Hematopoietic multipotent progenitor cell treated with erythropoietin and hydrocortisone succinate and interleukin-3 and kit ligand, for 17 days (in vitro differentiated cells): ENCODE measurements at regions not wholly inside any gene's neighbourhood (a gene's known extent, or its start where the extent isn't known, plus 50 kb on each side); places are given as distances from the start of the nearest gene placed in this dataset.
"Not testable (repeated sequence)": the region's sequence is repeated elsewhere in the genome, so short reads cannot be mapped to it uniquely, and the experiment has no call there.

Experiments
- DNase-seq: peaks from one replicate; pipeline ENCODE4 v3.0.0-alpha.2; 2015; ENCODE audit warnings: low spot score

DNA sequence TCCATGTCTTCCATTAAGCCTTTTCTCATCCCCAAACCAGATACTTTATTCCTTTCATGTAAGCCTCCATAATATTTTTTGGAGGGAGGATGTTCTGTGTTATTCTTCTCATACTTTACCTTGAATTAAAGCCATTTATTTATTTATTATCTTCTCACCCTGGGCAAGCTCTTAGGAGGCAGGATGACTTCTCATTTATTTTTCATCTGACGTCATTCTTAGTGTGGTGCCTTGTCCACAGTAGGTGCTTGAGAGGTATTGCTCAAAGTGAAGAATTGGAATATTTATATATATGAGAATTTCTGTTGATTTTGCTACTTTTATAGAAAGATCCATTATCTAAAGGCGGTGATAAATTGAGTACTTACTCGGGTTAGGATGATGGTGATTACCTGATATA is 458.3 kb upstream of the ACTBL2 start:
- DNase-seq, result no peak

DNA sequence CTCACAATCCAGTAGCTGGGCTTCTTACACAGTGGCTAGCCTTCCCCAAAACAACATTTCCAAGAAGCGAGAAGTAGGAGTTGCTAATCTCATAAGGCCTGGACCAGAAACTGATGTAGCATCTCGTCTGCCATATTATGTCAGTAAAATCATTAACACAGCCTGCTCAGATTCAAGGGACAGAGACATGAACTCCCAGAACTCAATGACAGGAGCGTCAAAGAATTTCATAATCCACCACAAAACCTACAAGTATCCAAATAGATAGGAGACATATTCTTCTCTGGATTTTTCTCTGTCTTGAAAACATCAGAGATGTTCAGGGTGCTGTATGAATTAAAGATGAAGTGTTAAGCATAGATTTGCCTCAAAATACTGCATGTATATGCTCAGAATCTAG is 457.6 kb upstream of the ACTBL2 start:
- no peak for DNase-seq

DNA sequence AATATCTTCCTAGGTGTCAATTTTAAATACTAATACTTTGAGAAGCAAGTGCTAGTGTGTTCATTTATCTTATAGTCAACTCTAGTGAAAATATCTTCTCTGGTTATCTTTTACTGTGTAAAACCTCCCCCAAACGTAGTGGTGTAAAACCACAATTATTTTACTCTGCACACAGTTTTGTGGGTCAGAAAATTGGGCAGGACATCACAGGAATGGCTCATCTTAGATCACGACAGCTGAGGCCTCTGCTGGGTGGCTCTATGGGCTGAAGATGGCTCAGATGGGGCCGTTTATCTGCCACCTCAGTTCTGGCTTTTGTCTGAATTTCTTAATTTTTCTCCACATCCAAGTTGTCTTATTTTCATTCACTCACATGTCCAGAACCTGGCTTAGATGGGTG is 457.2 kb upstream of the ACTBL2 start:
- DNase-seq, result no peak

DNA sequence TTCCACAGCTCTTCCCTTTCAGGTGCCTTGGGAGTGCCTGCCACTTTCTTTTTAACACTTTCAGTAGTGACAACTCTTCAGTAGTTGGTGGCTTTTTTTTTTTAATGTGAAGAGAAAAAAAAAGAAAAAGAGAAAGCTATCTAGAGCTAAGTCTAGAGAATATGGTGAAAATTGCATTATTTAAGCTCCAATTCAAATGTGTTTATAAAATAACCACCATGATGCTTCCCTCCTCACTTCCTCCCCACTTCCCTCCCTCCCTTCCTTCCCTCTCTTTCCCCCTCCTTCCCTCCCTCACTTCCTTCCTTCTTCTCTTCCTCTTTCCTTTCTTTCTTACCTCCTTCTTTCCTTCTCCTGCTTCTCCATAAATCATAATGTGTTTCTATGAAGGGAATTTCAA is 456.7 kb upstream of the ACTBL2 start:
- DNase-seq, result no peak

DNA sequence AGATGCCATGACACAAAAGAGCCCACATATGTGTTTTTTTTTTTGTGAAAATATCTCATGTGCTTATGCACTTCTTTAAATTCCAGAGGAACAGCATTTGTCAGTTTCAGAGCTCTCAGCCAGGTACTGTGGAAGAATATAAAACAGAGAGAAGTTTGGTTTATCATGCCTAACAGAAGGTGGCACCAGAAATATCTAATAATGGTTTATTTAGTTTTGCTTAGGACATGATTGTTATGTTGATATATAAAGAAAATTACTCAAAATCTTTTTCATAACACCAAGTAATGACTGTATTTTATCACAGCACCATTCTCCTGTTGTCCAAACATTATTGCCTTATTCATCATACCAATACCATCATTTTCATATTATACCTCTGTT is 455.6 kb upstream of the ACTBL2 start:
- no peak for DNase-seq

DNA sequence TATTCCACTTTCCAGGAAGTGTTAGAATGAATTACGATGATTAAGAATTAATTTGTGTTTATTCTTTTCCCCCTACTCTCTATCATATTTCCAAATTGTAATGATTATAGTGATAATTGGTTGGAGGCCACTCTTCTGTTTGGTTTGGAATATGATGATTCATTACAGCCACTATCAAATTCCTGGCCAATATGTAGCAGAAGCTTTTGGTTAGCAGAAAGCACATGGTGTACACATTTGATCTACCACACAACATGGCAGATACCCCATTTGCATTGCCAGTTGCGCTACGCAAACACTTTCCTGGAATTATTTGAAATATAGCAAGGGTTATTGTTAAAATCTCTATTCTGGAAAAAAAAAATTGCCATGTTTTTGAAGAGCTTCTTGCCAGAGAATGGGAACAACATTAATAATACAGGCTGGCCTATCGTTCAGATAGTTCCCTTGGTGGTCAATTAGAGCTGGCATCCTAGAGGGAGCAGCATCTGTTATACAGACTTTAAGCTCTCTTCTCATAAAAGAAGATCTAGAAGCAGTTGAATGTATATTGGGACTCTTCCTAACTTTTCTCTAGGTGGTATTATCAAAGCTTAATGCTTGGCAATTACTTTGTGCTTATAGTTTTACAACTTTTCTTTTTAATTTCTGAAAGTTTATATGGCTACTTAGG is 455.0 kb upstream of the ACTBL2 start:
- no peak for DNase-seq

DNA sequence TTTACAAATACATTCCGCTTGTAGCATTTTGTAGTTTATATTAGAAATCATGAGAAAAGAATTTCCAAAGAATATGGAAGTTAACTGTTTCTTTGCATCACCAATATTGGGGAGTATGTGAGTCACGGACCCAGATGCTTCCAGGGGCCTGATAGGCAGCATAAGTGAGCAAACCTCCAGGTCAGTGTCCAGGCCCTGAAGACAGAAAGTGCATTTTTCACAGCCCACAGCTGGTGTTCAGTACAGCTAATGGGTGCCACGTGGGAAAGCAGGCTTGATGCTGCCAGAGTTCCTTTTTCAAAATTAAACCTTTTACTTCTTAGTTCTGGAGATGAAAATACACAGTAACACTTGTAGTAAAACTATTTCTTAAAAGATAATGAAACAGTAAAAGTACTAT is 454.4 kb upstream of the ACTBL2 start:
- DNase-seq, result no peak

DNA sequence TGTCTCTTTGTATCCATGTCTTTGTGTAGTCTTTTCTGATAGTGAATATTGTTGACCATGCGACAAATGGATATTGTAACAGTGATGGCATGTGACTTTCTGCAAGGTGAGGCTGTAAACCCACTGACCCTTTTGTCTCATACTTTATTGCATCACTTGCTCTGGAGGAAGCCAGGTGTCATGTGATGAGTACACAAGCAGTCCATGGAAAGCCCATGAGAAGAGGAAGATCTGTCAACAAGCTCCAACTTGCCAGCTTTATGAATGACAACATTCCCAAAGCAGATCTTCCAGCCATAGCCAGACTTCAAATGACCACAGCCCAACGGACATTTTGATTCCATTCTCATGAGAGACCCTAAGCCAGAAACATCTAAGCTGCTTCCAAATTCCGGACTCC is 450.1 kb upstream of the ACTBL2 start:
- DNase-seq, result no peak

DNA sequence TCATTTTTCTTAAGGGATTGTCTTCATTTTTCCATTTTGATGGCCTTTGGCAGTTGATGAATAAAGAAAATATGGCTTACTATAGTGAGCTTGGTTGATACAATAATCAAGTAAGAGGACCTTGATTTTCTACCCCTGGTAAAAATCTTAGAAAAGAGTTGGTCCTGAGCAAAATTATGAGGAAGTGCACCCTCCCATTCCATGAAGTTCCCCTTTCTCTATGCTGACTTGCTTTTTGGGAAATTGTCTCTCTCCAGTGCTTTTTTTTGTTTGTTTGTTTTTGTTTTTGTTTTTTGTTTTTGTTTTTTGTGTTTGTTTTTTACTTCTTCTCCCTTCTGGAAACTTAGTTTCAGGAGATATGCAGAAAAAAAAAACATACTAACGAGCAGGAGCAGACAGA is 449.2 kb upstream of the ACTBL2 start:
- no peak for DNase-seq

DNA sequence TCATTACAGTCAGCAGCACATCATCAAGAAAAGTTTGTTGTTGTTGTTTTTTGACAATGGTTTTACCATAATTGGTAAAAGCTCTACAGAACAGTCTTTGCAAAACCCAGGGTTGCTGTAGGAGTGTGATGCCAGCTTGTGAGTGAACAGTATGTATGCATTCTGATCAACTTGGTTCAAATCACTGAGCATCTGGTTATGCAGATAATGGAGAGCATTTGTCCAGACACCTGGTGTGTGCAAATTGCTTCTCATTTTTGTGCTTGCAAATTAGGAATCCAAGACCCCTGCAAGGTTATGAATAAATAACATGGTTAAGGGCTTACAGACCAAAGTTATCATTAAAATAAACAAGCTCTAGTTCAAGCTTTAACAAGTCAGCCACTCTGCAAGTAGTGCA is 448.7 kb upstream of the ACTBL2 start:
- no peak for DNase-seq

DNA sequence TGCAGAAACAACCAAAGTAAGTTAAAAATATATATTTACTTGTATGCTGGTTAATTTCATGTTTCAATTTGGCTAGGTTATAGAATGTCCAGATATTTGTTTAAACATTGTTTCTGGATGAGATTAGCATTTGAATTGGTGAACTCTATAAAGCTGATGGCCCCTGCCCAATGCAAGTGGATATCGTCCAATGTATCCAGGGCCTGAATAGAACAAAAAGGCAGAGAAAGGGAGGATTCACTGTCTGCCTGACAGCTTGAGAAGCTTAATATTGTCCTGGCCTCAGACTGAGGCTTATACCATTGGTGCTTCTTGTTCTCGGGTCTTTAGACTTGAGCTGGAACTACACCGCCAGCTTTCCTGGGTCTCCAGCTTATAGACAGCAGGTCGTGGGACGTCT is 446.7 kb upstream of the ACTBL2 start:
- no peak for DNase-seq

DNA sequence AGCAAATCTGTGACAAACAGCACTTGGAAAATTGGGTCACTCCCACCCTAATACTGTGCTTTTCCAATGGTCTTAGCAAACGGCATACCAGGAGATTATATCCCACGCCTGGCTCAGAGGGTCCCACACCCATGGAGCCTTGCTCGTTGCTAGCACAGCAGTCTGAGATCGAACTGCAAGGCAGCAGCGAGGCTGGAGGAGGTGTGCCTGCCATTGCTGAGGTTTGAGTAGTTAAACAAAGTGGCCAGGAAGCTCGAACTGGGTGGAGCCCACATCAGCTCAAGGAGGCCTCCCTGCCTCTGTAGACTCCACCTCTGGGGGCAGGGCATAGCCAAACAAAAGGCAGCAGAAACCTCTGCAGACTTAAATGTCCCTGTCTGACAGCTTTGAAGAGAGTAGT is 440.5 kb upstream of the ACTBL2 start:
- DNase-seq, result not testable (repeated sequence)

DNA sequence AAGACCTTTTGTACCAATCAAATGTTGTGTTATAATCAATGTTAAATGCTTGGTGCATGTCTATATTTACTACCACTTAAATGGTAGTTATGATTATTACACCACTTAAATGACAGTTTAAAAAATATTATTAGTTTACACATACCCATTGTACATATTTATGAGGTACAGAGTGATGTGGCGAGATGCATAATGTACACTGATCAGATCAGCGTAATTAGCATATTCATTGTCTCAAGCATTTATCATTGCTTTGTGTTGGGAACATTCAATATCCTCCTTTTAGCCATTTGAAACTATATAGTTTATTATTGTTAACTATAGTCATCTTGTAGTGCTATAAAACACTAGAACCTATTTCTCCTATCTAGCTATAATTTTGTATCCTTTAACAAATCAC is 434.4 kb upstream of the ACTBL2 start:
- no peak for DNase-seq

DNA sequence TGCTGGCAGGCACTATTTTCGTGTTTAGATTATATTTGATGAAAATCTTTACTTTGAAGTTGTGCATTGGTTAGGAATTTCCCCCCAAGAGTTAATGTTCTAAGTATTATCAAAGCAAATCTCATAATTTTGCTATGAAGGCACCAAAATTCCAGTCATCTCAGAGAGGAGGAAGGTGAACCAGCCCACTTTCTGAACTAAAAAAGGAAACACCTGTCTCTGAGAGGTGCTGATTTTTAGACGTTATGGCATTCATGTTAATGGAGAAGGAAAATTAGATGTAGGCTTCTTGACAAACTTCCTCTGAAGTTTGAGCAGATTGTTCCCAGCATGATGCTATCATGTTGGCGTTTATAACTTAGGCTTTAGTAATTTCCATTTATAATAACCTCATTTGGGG is 432.9 kb upstream of the ACTBL2 start:
- no peak for DNase-seq

DNA sequence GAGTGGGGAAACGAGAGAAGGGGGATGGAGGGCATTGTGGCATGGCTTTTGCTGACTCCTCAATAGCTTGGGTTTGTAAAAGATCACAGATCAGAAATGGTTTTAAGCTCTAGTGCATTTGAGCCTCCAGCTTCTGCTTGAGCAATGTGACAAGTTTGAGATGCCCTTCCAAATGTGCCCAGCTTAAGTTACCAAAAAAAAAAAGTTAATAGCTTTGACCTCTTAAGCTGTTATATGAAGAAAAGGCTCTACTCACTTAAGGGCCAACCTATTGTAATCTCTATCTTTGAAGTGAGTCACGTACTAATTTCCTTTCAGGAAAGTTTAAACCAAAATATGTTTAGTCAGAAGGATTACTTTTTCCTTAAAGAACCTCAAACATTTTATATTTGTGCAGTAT is 428.8 kb upstream of the ACTBL2 start:
- no peak for DNase-seq

DNA sequence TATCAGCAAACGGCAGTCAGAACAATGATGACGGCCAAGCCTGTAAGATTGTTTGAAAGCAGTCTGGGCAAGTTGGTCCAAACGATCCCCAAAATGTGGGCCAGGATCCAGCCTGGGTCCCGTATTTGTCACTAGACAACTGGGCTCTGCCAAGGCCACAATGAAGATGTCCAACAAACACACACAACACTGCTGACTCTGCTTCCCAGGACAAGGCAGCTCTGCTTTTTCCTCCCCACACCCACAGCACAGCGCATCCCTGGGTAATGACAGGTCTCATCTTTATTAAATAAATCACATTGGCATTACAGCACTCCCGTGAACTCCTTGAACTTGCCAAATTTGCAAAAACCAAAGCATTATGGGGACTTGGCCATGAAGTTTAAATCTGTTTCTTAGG is 424.1 kb upstream of the ACTBL2 start:
- DNase-seq, result no peak

DNA sequence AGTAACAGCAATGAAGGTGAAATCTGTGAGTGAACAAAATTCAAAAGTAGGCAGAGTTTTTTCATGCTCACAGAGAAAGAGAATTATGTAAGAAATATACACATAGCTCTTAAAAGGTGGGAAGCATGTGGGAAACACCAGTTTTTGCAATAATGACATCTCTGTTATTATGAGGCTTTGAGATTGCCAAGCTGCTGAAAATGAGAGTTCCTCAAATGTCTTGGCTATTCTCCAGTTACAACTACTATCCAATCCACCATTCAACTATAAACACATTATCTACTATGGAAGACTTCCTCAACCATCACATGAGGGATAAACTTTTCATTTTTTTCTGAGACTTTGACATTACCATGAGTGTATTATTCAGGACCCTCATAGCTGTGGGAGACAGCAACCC is 420.8 kb upstream of the ACTBL2 start:
- no peak for DNase-seq

DNA sequence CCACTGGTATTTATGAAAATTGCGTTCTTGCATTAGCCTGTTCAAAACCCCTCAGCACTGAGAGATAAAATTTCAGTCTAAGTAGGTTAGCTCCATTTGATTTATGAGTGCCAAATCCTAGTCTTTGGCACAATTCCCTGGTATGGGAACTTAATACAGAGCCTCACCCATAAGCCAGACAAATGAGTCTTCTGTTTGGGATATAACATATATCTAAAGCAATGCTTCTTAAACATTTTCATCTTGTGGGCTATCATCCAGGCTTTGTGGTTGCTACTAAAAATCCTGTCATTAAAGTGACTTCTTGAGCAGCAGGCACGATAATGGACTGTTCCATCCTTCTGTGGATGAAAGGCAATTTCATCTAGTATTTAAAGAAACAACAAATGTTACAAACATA is 419.5 kb upstream of the ACTBL2 start:
- DNase-seq, result no peak

DNA sequence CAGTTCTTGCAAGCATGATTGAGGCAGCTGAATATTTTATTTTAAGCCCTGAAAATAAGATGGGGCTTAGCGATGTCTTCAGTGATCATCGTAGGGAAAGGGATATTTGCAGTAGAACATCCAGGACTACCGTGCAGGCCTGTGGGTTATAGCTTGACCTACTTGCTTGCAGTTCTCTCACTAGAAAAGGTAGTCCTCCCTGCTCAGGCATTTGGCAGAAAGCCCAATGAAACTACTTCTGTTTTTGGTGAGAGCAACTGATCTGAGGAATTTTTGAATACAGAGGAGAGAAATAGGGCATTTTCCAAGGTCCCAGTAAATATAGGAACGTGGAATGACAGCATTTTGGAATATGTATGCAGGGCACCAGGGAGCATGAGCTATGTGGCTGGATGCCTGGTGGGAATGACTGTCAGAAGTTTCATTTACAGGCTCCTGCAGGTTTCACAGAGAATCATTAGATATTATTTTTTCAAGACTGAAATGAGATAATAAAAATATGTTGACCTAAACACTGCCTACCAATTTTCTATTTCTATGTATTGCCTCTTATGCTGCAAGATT is 417.9 kb upstream of the ACTBL2 start:
- DNase-seq, result no peak

DNA sequence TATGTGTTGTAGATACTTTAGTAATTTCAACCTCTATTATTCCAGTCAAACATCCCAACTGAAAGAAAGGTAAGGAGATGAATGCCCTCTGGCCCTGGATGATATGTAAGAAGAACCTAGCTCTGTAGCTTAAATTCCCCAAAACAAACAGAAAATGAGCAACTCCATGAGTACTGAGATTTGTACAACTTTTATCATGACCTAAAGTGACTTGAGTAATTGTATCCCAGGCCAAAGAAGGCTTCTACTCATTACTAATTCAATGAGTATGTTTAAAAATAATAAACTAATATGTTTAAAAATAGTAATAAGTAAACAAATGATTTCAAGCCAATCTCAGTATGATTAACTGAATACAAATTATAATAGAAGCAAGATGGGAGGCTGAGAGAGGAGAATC is 414.0 kb upstream of the ACTBL2 start:
- no peak for DNase-seq

DNA sequence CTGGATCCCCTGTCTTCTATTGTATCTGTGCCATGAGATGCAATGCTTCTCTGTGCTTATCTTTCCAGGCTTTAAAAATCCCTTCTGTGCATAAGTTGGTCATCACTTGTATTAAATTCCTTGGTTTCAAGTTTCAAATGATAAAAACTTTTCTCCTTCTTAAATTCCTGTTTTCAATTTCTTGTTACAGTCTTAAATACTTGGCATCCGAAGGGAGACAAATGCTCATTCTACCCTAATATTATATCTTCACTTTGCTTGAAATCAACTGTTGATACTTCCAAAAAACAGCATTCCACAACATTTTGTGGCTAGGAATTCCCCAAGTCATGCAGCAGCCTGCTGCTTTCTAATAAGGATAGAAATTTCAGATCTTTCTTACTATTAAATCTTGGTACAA is 413.2 kb upstream of the ACTBL2 start:
- DNase-seq, result no peak

DNA sequence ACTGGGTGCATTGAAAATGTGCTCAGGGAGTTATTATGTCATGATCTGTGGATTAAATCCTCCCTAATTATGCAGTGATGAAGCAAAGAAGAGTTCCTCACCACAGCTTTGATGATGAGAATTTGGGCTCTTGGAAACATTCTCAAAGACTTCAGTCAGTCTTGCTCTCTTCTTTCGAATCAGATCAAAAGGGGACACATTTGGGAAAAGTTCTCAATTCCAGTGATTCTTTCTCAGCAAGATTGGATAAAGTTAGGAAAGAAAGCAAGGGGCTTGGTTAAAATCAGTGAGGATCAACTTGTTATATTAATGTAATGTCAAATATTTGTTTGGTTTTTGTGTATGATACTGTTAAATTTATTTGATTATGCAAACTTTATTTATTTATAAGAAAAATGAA is 411.3 kb upstream of the ACTBL2 start:
- DNase-seq, result no peak

DNA sequence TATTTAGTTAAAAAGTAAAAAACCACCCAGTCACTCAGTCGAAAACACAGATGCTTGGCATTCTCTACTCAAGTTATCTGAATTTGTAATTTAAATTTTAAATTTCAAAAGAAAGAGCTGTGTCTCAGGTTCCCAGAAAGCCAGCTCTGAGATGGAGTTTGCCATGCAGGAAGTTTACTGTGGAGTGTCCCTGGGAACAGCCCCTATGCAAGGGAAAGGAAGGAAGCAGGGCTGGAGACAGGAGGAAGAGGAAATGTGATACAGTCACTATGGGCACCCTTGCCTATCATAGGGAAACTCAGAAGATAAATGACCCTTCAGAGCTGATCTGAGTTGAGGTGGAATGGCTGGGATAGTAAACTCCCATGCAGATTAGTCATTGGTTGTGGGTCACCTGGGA is 408.8 kb upstream of the ACTBL2 start:
- DNase-seq, result no peak

DNA sequence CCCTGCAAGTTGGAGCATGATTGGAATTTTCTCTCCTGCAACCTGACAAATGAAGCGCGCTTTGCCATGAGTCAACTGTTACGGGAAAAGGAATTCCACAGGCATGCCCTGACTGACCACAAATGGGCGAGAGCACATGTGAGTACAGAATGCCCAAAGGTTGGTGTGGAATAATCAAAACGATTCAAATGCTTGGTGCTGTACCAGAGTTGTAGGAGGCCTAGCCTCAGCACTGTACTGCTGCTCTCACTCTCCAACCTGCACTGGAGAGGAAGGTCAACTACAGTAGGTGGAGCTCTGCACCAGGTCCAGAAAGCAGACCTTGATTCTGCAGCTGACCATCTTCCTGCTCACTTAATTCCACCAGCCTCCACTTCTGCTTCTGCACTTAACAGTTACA is 406.9 kb upstream of the ACTBL2 start:
- no peak for DNase-seq
